GM19463 (cell line): ENCODE measurements at regions not wholly inside any gene's neighbourhood (a gene's known extent, or its start where the extent isn't known, plus 50 kb on each side); places are given as distances from the start of the nearest gene placed in this dataset.
A peak's percentile ranks its signal among the peaks of the same experiment; 100 is the strongest.

Source experiments
- ATAC-seq: cut with Tn5 transposase; IDR thresholded peaks from one replicate; pipeline ENCODE4 v1.9.1; 2021; ENCODE audit warnings: mild to moderate bottlenecking, moderate library complexity; ENCODE audit not compliant: unreplicated experiment

DNA sequence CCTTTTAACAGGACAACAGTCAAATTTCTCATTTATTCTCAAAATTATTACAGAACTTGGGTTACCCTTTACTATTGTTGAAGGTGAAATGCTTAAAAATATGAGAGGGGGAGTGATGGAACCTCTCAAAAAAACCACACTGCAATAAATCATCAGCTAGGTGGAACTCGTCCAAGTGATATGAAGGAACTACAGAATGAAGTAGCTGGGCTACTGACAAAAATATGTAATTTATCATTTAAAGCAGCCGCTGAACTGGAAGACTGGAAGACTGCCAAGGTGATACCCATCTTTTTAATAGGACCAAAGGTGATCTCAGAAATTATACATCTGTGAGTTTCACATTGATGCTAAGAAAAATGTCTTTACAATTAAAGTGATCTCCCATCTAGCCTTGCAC, 597.7 kb upstream of the TENM3 start:
- no peak for ATAC-seq

DNA sequence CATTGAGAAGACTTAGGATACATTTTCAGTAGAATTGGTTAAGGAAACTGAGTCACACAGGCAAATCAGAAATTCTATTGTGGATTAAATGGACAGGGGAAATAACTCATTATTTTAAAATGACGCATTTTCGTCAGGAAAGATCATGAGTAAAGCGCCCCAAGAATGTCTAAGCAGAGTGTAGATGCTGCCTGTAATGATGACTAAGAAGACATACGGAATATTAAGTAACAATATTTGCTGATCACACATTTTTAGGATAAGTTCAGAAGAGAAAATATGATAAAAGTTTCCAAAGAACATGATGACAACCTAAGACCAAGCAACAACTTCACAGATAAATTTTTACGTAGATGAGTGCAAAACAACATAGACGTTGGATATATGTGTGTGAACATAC, 596.3 kb upstream of the TENM3 start:
- ATAC-seq = no peak

DNA sequence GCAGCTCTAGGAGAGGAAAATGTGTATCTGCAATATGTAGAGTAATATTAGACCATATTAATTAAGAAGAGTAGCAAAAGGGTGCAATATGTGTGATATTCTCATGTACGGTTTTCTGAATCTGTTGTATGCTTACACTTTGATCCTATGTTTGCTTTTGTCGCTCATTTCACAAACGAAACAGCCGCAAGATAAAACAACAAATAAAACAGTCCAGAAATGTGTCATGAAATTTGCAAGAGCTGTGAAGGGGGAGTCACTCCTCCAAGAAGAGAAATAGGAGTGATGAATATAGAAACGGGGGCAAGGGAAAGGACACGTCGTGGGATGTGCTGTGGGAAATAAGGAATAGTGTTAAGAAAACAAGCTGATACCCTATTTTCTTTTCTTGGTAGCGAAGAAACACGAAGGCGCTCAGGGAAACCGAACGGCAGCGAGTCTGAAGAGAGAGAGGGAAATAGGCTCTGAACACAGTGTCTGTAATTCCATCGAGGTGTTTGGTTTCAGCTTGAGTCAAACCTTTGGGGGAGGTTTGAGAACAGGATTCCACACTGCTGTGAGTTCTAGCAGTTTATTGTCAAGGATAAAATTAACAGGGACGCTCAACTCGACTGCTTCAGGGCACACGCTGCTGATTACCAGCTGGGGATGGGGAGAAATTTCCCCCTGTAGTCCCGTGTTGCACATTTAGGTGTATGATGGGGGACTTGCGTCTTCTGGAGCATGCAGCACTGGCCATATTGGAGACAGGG, 595.6 kb upstream of the TENM3 start:
- ATAC-seq = no peak

DNA sequence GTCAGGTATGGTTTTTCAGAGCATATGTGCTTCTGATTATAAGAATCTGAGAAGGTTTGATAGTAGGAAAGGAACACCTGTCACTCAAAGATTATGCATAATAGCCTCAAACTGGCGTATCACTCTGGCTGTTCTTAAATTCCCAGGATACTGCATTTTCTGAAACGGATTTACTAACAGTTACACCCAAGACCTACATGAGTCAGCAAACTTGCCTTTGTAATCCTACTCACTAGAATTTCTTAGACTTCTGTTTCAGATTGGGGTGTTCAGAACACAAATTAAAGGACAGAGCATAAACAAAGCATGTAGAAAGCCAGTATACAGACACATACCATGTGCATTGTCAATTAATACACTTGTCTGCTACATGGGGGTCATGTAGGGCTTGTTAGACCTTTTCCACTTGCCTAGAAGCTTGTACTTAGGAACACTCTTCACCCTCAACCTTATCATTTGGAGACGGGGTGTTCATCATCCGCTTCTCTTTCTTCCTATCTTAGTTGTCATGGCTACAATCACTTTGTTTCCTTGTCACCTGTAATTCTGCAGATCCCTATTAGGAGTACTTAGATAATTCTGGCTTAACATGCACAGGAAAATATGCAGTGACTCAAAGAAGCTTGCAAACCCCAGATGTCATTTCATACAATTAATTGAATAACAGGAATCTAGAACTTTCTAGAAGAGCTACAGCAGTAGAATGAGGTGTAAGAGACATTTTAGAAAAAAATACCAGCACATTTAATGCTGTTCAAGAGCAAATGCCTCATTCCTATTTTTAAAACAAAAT, 593.0 kb upstream of the TENM3 start:
- no peak for ATAC-seq

- ATAC-seq = no peak
Observed at GRCh38 chr4:181656748-181657147, 586.5 kb upstream of the TENM3 start.

GRCh38 chr4:181659202-181659601, 584.0 kb upstream of the TENM3 start:
- ATAC-seq = peak; percentile 72

DNA sequence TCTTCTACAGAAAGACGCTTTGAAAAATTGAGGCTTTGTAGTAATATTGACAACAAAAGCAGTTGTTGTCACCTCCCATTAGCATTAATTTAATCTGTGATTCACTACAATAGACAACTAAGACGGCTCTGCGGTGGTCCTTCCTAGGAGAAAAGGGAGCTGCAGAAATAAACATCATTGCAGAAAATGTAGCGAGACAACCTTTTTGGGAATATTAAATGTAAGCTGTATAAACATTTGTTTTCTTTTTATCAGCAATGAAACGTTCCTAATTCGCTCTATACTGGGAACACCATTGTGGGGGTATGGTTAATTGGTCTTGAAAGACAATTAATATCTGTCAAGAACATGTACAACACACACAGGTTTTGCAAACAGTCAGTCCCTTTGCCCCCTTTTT, 583.3 kb upstream of the TENM3 start:
- no peak for ATAC-seq

DNA sequence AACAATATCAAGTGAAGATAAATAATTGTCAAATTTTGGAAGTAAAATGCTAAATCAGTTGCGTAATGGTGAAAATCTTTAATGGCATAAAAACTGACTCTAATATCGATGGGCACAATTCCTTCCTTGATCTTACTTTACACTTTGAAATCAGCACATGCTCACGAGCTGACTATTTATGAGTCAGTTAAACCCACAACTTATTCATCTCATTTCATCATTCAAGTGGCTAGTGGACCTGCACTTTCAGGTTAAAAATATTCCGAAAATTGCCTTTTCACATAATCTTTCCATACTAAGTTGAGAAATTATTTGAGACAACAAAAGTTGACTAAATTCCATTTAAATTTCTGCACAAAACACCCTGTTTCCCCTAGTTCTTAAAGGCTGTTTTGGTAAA, 582.1 kb upstream of the TENM3 start:
- ATAC-seq = no peak

DNA sequence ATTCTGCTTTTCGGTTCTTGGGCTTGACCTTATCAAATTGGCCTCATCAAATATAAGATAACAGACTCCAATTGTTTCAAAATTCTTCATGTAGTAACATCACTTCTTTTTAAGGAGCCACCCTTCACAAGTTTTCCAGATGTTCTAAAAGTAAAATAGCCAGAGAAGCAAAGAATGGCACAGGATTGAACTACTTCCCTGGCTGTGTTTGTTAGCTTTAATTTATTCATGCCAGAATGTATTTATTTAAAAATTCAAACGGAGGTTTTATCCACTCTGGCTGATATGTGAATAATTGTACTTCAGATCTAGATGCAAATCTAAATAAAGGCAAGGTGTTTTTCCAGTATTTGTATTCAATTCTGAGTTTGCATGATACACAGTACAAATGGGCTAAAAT, 581.3 kb upstream of the TENM3 start:
- ATAC-seq = no peak

- no peak for ATAC-seq
Observed at GRCh38 chr4:181662383-181662782, 580.8 kb upstream of the TENM3 start.

DNA sequence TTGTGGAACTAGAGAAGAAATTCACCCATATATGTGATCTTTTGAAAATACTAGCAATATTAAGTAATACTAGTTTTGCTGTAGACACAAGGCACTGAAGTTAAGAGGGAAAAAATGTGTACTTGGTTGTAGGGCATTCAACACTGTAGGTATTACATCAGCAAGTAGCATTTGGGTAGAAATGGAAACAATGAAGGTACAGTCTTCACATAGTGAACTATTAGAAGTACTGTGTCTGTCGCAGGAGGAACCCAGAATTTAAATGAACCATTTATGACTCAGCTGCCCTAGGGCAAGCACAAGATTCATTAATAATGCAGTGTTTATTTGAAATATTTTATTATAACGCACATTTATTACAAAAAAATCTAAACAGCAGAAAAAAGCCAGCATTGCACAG, 572.7 kb upstream of the TENM3 start:
- ATAC-seq = no peak

DNA sequence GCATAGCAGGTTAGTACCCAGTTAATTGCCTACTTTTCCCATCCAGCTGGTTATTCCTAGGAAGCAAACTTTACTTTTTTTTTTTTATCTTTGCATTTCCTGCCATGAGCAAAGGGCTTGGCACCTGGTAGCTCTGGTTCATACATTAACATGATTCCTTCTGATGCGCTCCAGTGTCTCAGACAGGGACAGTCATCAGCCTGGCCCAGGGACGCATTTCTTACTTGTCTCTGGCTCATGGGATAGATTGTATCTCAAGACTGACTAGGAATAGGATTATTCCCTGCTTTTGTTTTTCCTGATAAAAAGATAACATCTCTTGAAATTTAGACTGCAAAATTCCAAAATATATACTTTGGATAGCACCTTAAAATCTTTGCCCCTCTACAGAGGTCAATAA, 571.5 kb upstream of the TENM3 start:
- ATAC-seq = no peak

- no peak for ATAC-seq
Observed at GRCh38 chr4:181672751-181673150, 570.5 kb upstream of the TENM3 start.

- no peak for ATAC-seq
Observed at GRCh38 chr4:181674315-181674875, 568.8 kb upstream of the TENM3 start.

GRCh38 chr4:181676546-181676945, 566.7 kb upstream of the TENM3 start:
- ATAC-seq = no peak

DNA sequence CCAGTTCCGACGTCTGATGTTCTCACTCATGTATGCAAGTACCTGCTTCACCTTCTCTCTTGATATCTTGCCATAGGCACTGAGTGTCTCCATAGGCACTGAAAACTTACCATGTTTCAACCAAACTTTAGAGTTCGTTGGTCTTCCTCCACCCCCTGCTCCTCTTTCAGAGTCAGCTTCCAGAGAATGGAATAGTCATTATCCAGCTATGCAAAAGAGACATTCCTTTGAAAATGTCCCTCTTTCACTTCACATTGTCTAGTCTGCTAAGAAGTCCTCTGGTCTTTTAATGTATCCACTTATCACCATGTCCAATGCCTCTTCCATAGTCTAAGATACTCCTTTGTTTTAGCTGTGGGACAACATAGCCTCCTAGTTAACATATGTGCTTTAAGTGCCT, 566.0 kb upstream of the TENM3 start:
- no peak for ATAC-seq

DNA sequence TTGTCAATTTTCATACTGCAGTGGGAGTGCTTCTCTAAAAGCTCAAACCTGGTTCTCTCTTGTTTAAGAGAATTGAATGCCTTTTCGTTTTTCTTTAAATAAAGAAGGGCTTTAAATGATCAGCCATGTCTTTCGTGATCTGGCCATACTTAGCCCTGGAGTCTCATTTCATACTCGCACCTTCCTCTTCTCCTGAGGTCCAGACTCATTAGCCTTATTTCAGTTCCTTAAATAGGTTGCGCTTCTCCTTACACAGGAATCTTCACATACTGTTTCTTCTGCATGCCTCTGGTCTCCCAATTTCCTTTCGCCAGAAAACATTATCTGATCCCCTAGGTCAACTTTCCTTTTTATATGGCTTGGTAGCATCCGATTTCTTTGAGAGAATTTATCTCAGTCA, 565.6 kb upstream of the TENM3 start:
- ATAC-seq = no peak

DNA sequence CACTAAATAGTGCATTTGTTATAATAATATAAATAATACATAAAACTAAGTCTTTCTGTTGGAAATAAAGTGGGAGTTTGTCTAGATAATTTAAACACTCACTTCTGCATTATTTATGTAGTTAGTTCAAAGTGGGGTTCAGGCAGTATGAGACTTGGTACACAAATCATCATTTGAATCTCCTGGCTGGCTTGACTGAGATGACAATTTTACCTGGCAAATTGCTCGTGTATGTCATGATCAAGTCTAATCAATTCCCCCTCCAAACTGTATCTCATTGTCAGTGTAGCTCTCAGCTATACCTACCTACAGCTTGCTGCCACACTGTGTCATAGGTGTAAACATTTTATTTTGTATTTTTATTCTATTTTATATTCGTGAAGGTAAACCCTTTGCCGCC, 563.4 kb upstream of the TENM3 start:
- ATAC-seq = no peak

- ATAC-seq = no peak
Observed at GRCh38 chr4:181682367-181683047, 560.7 kb upstream of the TENM3 start.

- no peak for ATAC-seq
Observed at GRCh38 chr4:181684310-181684709, 558.9 kb upstream of the TENM3 start.

DNA sequence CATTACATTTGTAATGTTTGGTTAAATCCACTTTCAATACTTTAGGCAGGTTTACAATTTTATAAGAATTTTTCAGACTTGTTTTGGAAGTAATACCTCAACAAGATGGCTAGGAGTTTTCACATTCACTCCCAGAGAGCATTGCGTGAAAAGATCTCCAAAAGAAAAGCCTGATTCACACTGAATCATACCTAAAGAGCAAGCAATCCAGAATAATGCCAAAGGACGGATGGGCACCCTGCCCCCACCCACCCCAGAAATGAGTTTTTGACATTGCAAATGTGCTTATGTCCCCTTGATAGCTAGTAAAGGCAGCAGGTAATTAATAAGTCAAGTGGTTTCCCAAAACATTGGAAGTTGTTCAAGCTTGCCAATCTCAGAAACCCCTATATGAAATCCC, 557.7 kb upstream of the TENM3 start:
- no peak for ATAC-seq

DNA sequence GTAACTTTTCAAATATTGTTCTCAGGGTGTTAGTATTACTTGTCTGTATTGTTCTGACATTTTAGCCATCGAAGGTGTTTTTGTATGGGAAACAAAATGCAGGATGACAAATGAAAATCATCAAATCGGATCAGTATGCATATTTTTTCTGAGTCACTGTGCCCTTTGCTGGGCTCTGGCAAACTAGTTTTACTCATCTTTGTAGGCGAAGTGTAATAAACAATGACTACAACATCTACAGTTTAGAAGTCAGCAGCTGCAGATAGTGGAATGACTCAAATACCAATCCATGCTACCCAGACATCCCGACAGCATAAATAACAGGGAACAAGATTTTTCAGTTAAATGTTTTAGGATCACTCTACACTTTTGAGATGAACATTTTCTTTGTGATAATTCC, 557.3 kb upstream of the TENM3 start:
- ATAC-seq = no peak
